ENCODE measurements at regions not wholly inside any gene's neighbourhood (a gene's known extent, or its start where the extent isn't known, plus 50 kb on each side); places are given as distances from the start of the nearest gene placed in this dataset.

DNA sequence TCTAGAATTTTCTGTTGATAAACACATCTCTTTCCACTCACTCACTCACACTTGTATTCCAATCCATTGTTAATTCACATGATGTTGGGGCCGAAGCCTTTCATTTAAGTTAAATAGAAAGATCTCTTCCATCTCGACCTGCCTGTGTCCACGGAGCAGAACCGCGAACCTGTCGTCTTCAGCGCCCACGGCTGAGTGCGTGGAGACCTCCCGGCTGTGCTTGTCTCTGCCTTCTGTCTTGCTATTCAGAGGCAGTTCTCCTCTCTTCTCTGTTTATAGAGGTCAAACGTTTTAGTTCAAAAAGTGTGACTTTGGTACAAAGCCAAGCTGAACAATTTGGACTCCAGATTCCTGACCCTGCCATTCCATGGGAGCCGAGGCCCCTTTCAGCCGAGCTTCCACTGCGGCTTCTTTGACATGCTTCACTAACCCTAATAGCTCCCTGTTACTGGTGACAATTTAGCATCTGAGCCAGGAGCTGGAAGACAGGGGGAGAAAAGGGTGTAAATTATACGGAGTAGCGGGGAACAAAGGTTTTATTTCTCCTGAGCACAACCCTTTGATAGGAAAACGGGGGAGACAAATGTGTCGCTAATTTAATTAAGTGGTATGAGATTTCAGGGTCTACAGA is 314.4 kb upstream of the IRX4 start:
- FAIRE-seq: no peak

DNA sequence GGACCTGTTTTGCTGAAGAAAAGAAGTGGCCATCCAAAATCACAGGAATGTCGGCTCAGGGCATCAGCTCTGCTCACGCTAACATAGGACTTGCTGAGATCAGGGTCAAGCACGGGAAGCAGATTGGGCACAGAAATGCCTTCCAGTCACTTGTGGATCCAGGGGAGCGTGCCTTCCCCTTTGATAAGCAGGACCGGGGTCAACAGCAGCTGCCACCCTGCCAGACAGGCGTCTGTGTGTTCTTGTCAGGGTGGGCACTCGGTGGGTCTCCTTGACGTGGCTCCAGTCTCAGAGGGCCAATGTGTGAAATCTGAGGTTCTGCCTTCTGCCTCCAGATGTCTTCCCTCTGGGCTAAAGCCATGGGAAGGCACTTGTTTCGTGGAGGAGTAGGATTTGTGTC is 313.7 kb upstream of the IRX4 start:
- FAIRE-seq: no peak

DNA sequence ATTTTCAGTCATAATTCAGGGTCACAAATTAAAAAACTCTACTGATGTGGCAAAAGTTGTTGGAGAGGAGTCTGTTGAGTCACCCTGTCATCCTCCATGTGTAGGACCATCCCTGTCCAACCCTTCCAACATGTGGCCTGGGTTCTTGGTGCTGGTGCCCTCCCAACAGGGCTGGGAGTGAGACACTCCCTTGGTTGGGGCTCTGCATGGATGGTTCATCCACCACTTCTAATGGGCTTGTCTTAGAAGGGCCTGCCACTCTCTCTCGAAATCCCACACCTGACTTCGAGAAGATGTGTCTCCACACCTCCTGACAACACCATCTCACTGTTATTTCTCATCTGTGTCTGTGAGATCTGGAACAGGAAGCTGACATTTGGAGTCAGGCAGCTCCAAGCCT is 312.2 kb upstream of the IRX4 start:
- FAIRE-seq: no peak

DNA sequence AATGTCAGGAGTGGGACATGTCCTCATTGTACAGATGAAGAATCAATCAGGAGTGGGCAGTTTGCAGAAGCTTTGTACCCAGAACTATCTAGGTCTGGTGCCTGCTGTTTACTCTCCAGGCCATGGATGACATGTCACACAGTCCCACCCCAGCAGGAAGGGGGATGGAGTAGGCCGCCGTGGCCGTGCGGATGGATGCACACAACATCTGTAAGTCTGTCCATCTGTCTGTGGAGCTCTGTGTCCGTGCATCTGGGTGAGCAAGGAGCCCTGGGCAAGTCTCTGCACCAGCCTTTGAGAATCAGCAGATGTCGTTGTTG is 311.5 kb upstream of the IRX4 start:
- FAIRE-seq: no peak

DNA sequence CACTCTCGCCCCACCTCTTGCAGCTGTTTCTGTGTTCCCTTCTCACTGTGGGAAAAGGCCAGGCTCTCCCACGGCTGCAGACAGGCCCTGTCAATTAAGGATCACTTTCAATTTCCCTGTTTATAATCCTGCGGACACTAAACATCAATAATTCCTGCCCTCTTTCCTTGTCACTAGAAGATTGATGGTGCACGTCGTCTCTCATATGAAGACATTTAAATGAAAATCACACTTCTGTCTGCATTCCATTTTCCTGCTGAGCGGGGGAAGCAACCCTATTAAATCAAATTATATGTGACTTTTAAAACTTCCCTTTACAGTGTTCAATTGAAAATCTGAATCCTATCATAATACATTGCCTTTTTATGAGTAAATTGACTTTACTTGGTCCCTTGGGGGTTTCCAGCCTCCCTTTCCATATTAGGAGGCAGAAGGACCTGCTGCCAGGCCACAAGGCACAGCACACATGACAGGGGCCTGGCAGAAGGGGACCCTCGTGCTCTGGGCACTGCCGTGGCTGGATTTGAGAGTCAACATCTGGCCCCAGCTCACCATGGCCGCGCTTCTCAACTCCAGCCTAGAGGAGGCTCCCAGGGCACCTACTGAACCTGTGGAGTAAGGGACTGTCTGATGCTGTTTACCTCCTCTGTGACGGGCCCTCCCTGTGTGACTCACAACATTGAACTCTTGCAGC is 311.0 kb upstream of the IRX4 start:
- FAIRE-seq: no peak

DNA sequence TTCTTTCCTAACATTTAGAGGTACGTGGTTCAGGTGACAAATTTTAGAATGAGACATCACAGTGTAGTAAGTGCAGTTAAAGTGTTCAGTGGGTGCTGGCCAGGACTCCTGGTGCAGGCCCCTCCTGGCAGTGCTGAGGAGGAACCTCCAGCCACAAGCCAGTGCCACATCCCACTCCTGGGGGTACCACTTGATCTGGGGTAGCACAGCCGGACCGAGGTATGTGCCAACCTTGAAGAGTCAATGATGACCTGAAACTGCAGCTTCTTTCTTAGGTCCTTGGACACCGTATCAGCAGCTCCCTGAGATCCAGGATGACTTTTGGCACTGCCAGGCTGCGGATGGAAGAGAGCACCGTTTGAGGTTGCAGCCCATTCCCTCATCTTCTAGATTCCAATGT is 310.4 kb upstream of the IRX4 start:
- no peak for FAIRE-seq

DNA sequence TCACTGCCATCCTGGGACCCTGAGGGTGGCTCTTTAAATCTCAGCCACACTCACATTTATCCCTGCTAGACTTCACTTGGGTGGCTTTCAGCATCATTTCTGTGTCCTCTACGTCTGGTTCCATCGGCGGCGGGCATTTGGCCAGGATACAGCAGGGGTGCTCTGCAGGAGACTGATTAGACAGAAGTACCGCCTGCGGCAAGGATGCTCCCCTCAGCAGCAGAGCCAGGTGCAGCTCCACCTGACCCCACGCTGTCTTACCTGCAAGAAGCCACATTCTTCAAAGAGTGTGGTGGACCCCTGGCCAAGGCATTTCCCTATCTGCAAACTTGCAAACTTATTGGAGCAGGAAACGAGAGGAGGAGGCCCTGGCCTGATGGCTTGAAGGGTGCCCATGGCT is 309.8 kb upstream of the IRX4 start:
- FAIRE-seq: no peak

DNA sequence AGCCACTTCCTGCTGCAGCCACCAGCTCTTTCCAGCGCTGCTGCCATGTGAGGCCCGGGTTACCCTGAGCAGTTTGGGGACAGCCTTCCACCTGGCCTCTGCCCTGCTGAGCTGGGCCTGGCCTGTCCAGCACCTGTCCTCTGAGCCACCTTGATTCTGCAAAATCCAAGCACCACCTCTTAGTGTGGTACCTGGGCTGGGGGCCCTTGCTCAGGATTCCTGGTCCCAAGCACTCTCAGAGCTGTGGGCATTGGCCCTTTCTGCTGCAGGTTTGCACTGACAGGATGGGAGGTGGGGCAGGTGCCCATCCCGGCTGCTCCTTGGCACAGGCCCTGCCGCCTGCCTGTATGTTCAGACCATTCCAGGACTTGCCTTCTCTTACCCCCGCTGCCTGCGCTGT is 309.2 kb upstream of the IRX4 start:
- FAIRE-seq: no peak

DNA sequence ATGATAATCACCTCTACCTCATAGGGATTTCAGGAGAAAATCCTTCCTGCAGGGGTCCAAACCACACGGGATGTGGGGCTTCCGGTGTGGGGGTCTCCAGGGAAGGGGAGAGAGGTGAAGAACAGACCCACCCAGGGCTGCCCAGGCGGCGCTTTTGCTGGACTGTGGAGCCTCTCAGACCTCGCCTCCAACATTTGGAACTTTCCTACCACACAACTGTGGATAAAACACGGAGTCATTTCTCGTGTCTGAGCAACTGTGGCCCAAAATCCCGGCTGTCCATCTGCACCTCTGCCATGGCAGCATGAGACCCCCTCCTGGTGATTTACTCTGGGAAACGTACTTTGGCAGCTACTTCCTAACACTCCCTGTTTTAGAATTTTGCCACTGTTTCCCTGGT is 307.8 kb upstream of the IRX4 start:
- FAIRE-seq: no peak

DNA sequence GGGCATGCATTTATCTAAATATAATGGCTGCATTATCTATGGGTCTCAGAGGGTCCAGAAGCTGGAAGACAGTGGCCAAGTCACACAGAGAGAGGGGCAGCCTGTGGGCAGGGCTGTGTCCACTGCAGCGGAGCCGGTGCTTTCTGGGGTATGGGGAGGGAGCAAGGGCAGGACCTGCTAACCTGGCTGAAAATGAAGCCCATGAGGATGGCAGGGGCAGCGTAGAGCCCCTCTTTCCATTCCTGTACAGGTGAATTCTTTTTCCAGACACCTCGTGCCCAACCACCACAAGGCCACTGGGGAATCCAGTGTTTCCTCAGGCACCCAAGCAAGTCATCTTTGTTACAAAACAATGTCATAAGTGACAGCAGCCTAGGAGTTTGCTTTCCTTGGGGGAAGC is 305.9 kb upstream of the IRX4 start:
- no peak for FAIRE-seq

DNA sequence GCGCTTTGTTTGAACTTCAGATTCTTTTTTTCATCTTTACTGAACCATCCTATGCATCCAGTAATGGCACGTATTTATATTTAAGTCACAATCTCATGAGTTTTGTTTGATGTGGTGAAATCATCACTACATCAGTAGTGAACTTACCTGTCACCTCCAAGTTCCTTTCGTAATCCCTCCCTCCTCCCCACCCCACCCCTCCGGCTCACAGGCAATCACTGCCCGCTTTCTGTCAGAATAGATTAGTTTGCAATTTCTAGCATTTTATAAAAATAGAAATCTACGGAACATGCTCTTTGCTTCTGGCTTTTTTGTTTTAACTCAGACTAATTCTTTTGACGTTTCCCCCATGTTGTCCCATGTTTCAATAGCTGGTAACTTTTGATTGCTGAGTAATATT is 305.4 kb upstream of the IRX4 start:
- FAIRE-seq: no peak

DNA sequence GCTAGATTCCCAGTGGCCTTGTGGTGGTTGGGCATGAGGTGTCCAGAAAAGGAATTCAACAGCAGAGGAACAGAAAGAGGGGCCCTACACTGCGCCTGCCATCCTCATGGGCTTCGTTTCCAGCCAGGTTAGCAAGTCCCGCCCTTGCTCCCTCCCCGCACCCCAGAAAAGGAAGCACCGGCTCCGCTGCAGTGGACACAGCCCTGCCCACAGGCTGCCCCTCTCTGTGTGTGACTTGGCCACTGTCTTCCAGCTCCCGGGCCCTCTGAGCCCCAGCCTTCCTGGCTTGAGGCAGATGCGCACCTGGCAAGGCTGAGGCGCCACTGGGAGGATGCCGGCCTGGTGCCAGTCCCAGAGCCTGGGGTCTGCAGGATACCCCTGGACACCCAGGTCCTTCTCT is 305.0 kb upstream of the IRX4 start:
- FAIRE-seq: no peak

DNA sequence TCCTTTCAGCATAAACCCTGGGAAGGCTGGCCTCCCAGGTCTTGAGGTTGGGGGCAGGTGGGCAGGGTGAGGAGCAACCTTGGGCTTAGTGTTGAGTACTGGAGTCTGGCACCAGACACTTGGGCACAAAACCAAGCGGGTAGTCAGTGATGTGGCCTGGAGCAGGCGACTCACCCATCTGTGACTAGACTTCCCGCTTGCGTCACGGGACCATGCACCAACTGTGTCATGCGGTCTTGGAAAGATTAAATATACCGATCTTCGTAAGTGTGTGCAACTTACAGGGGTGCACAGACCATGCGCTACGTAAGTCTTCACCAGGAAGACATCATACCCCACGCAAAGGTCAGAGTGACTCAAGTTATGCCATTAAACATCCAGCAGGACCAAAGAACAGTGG is 304.4 kb upstream of the IRX4 start:
- no peak for FAIRE-seq

DNA sequence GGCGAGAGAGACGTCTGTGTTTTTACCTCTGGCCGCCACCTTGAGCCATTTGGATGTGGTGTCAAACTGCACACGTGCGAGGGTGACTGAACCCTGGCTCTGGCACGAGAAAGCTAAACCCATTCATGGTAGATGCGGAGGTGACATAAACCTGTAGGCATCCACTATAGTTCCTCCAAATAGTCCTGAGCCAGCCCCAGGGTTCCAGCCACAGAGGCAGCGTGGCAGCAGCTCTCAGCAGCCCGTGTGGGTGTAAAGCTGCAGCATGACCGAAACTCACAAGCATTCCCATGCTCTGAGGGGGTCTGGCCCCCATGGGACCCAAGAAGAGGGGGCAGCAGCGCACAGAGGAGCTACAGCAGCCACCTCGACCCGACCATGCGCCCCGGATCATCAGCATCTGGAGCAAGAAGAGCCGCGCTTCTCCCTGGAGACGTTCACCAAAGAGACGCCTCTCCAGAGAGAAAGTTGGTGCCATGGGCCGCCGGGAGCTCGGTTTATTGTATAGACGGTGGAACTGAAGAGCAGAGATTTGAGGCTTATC is 303.8 kb upstream of the IRX4 start:
- FAIRE-seq: no peak

DNA sequence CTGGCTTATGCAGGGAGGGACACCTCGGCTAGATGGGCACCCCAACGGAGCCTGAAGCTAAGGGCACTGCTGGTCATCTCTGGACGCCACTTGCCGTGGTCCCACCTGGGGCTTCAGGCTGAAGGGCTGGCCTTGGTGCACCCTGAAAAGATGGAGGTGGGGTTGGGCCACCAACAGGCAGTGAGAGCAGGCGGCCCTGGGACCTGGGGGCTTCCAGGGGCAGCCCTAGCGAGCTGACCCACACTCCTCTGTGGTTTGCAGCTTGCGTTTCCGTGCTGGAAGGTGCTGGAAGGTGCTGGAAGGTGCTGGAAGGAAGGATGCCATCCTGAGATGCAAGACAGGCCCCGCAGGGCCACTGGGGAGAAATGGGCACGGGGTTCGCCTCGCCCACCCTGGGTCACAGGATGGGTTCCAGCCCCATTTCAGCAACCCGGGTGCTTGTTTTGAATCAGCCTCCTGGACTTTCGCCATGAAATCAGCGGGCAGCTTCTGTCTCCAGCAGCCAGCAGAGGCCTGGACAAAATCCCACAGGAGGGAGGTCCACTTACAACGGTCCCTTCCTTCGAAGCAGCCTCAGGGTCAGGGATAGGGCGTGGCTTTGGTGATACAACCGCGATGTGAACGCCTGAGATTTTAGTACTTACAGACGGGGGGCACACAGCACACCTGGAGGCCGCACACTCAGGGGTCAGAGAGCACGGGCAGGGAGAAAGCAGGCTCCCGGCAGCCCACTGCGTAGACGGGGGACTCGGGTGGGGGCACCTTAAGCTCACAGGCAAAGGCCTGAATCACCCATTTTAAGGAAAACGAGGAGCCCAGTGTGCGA is 303.1 kb upstream of the IRX4 start:
- no peak for FAIRE-seq

DNA sequence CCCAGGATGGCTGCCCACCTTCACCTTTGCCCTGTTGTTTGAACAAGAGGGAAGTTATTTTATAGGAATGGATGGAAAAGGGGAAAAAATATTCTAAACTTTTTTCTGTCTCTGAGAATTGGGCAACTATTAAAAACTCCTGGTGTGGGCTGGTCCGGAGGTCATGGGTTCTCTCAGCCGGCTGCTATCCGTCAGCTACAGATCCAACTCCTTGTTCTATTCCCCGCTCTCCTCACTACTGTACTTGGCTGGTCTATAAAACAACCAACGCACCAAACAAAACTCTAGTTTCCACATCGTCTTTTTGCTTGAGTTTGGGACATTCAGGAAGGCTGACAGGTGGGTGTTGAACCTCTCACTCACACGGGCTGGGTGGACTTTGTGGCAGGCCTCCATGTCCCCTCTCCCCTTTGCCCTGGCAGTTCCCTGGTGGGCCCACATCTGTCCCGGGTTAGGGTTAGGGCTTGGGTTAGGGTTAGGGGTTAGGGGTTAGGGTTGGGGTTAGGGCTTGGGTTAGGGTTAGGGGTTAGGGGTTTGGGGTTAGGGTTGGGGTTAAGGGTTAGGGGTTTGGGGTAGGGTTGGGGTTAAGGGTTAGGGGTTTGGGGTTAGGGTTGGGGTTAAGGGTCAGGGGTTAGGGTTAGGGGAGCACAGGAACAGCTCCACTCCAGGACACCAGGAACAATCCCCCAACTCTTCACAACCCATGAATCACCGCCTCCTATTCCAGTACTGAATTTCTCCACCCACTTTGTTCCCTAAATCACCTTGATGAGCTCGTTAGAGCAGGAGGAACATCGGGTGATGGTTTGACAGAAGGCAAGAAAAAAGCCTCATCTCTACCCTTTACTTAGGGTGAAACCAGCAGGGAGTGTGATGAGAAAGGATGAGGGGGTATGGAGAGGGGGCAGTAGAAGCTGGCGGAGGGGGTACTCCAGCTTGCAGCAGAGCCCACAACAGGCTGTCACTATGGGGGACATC is 302.1 kb upstream of the IRX4 start:
- no peak for FAIRE-seq

DNA sequence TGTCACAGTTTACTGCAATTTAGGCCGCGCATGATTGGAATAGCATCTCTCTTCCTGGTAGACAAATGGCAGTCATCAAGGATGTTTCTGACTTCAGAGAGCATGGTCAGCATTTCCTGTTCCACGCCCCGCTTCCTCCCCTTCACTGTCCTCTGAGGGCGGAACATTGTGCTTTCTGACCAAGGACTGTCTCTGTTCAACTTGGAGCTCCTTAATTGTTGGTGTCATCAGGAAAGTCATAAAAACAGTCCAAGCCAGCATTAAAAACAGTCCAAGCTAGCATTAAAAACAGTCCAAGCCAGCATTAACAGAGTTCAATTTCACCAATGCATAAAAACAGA is 301.3 kb upstream of the IRX4 start:
- FAIRE-seq: no peak

DNA sequence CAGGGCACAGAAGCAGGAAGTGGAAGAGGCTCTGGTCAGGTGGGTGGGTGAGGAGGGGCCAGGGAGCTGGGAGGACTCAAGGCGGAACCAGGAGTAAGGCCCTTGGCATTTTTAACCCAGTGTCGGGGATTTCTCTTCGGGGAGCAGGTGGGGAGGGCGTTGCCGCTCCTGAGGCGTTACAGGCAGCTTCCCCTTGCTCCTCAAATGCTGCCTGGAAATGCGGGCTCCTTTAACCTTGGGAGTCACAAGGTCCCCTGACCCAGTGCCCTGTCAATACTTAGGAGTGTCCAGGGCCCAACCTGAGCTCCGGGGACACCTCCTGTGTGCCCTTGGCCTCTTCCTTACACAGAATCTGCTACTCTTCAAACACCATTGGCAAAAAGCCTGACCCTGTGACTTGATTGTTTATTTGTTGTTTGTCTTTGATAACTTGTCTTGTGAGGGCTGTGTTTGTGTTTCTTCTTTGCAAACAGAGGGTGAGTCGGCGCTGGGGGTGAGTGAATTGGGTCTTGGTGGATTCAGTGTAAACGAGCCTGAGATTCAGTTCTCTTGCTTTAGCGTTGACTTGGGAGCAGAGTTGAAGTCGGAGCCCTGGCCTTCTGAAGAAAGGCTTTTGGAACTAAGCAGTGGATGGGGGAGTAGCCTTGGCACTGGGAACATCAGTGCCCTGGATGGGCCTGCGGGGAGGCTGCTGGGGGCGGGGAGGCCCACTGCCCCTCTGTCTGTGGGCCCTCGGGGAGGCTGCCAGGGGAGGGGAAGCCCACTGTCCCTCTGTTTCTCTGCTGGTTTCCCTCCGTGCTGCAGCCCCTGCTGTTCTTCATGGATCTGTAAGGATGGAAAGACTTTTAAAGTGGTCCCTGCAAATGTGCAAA is 300.7 kb upstream of the IRX4 start:
- FAIRE-seq: no peak

DNA sequence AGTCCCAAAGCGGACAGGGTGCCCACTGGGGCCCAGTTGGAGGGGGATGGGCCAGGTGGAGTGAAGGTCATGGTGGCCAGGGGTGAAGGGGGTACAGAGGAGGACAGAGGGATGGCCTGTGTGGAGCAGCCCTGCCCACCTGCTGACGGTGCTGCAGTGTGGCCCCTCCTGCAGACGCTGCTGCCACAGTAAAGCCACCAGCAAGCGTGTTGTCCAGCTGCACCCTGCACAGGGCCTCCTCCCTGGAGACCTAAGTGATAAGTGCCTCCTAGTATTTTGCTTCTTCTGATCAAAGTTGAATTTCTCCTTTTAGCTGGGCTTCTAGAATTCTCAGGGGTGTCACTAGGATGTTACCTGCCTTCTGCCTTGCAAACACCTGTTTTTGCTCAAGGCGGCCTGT is 299.3 kb upstream of the IRX4 start:
- no peak for FAIRE-seq

DNA sequence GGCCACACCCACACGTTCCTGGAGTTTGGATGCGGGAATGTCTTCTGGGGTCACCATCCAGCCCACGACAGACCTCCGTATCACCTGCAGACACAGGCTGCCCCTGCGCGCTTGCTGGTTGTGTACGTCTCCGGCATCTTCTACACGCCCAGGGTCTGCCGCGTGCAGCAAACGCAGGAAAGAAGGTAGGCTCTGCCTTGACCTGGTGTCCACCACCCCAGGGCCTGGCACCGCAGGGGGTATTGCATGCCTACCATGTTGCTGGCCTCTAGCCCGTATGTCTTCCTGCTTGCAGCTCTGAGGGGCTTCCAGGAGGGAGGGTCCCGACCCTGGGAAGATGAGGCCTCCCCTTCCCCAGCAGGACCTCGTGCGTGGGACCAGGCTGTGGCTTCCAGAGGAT is 298.8 kb upstream of the IRX4 start:
- FAIRE-seq: no peak

DNA sequence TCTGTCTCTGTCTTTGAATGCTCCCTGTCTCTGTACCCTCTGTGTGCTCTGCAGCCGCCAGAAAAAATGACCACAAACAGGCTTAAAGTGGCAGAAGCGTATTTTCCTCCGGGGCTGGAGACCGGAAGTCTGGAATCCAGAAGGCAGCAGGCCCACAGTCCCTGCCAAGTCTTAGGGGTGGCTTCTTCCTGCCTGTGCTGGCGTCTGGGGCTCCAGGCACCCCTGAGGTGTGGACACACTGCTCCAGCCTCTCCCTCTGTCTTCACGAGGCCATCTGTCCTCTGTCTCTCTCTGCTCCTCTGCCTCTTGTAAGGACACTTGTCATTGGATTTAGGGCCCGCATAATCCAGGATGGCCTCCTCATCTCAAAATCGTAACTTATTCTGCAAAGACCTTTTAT is 298.4 kb upstream of the IRX4 start:
- no peak for FAIRE-seq

DNA sequence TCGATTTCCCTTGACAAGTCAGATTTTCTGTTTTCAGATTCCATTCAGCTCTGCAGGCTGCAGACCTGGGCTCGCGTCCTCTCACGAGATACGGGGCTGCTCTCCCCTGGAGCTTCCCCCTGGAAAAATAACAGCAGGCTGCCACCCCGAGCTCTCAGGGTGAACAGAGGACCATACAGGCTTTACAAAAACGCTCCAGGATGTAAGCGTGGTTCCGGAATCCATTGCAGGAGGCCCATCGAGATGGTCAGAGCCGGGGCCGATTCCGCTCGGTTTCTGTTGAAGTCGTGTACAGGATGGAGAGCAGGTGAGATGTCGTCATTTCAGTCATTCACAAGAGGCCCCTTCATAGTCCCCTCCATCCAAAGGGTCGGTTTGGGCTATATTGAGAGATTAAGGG is 297.7 kb upstream of the IRX4 start:
- FAIRE-seq: no peak
